HepG2 (cell line): ENCODE measurements at regions not wholly inside any gene's neighbourhood (a gene's known extent, or its start where the extent isn't known, plus 50 kb on each side); places are given as distances from the start of the nearest gene placed in this dataset.

ENCODE experiments used
- ATAC-seq: fragments of 200-7000 bp; cut with Tn5 transposase; 3 replicates; pipeline ENCODE4 v1.9.1; 2020; ENCODE audit warnings: mild to moderate bottlenecking, moderate library complexity
- BruUV-seq: library from RNA; stranded (reverse); fragments of 400-500 nt; replicated peaks from 2 replicates; lab custom pipeline; 2021; lab: Mats Ljungman, UMichigan
- CTCF ChIA-PET: fragments of 300-600 bp; formaldehyde crosslinking; extraction: SDS; loops from one replicate; lab custom pipeline; 2021; ENCODE audit warnings: low total read pairs, inconsistent platforms, low intra/inter-chr PET ratio; lab: Yijun Ruan, JAX
- POLR2A ChIA-PET: fragments of 350-600 bp; sonication (Branson Sonifier 250); formaldehyde crosslinking; loops from one replicate; lab custom pipeline; 2020; ENCODE audit warnings: antibody characterized with exemption, inconsistent platforms; lab: Yijun Ruan, JAX
- DNase-seq: peaks from one replicate; pipeline ENCODE4 v3.0.0-alpha.2; 2015; ENCODE audit warnings: low spot score
- FAIRE-seq: peaks from 3 replicates; lab custom pipeline; 2011; peaks lifted over from hg19 to GRCh38; lab: Jason Lieb, UNC
- H2AFZ ChIP-seq: one replicate; pipeline ENCODE4 v1.6.1; 2011; ENCODE audit warnings: low read length, inconsistent platforms
- H3K27ac ChIP-seq: fragments of 300-600 bp; 3 replicates; pipeline ENCODE4 v1.8.0; 2011; ENCODE audit warnings: mixed run types, mild to moderate bottlenecking, mixed read lengths, low read length, inconsistent platforms; ENCODE audit not compliant: insufficient read depth; ENCODE audit errors: extremely low read length
- H3K27me3 ChIP-seq, 2 experiments: fragments of 200-600 bp in 1 of 2; 2 replicates in 1 of 2; 3 replicates in 1 of 2; pipeline versions ENCODE4 v1.6.0 to v1.8.0; 2011; ENCODE audit warnings: low read length in 2 of 2, mild to moderate bottlenecking in 2 of 2, moderate library complexity in 2 of 2, inconsistent platforms in 1 of 2; ENCODE audit not compliant: insufficient read depth in 2 of 2, control insufficient read depth in 1 of 2
- H3K36me3 ChIP-seq, 2 experiments: fragments of 200-600 bp in 1 of 2; replicated peaks in 1 of 2; 2 replicates in 1 of 2; 3 replicates in 1 of 2; pipeline versions ENCODE4 v1.5.1 to v1.8.0; 2011; ENCODE audit warnings: low read length in 2 of 2, inconsistent platforms in 1 of 2; ENCODE audit not compliant: insufficient read depth in 2 of 2, control insufficient read depth in 1 of 2
- H3K4me1 ChIP-seq: 2 replicates; pipeline ENCODE4 v1.5.1; 2012; ENCODE audit warnings: low read length, inconsistent platforms; ENCODE audit not compliant: insufficient read depth
- H3K4me2 ChIP-seq: 2 replicates; pipeline ENCODE4 v1.6.0; 2011; ENCODE audit warnings: low read depth, low read length, inconsistent platforms
- H3K4me3 ChIP-seq, 3 experiments: fragments of 200-600 bp in 1 of 3; sonication (generic), shearing (Covaris generic) in 1 of 3; replicated peaks in 1 of 3; 2 replicates each; pipeline ENCODE4 v1.5.1; 2011 to 2016; ENCODE audit warnings: low read length in 3 of 3, inconsistent platforms in 2 of 3, low read depth in 2 of 3, mild to moderate bottlenecking in 2 of 3, control low read depth in 1 of 3, mixed read lengths in 1 of 3; ENCODE audit not compliant: insufficient read depth in 1 of 3
- H3K79me2 ChIP-seq: one replicate; pipeline ENCODE4 v1.6.1; 2011; ENCODE audit warnings: low read length, inconsistent platforms; ENCODE audit not compliant: insufficient read depth
- H3K9ac ChIP-seq: 2 replicates; pipeline ENCODE4 v1.6.0; 2011; ENCODE audit warnings: mild to moderate bottlenecking, low read depth, low read length, inconsistent platforms; ENCODE audit not compliant: insufficient read depth
- H3K9me3 ChIP-seq: 2 replicates; pipeline ENCODE4 v1.5.1; 2012; ENCODE audit warnings: mild to moderate bottlenecking, low read length
- H4K20me1 ChIP-seq: 2 replicates; pipeline ENCODE4 v1.6.0; 2011; ENCODE audit warnings: inconsistent platforms, mild to moderate bottlenecking, low read length, moderate library complexity; ENCODE audit not compliant: insufficient read depth
- CCDC6 ChIP-seq: sonication (generic); formaldehyde crosslinking; IDR thresholded peaks from 2 replicates; pipeline ENCODE4 v1.8.1; 2022; ENCODE audit warnings: mild to moderate bottlenecking, missing genetic modification reagents, moderate library complexity
- PITX1 ChIP-seq: sonication (generic); formaldehyde crosslinking; IDR thresholded peaks from 2 replicates; pipeline ENCODE4 v1.5.1; 2020; ENCODE audit warnings: mild to moderate bottlenecking, missing genetic modification reagents
- RBM39 ChIP-seq: fragments of 200-400 bp; formaldehyde crosslinking; IDR thresholded peaks from one replicate; pipeline ENCODE4 v1.6.1; 2018; ENCODE audit warnings: antibody characterized with exemption, mild to moderate bottlenecking, low read depth, low read length; ENCODE audit not compliant: poor library complexity, severe bottlenecking
- RELA ChIP-seq: sonication (generic); formaldehyde crosslinking; IDR thresholded peaks from 2 replicates; pipeline ENCODE4 v1.4.0; 2020; ENCODE audit warnings: missing genetic modification reagents
- RNF2 ChIP-seq: fragments of 450-650 bp; conservative IDR thresholded peaks from 2 replicates; pipeline ENCODE4 v1.6.1; 2016; ENCODE audit warnings: low read depth
- SOX6 ChIP-seq, 2 experiments: fragments of 450-650 bp in 1 of 2; sonication (generic) in 1 of 2; formaldehyde crosslinking in 1 of 2; IDR thresholded peaks; 2 replicates each; pipeline versions ENCODE4 v1.4.0 to v1.6.1; 2017 to 2020; ENCODE audit warnings: antibody characterized with exemption in 1 of 2, mild to moderate bottlenecking in 1 of 2, missing genetic modification reagents in 1 of 2
- ZNF20 ChIP-seq: sonication (generic); formaldehyde crosslinking; IDR thresholded peaks from 2 replicates; pipeline ENCODE4 v1.4.0; 2020; ENCODE audit warnings: mild to moderate bottlenecking, moderate library complexity, missing genetic modification reagents
- ZNF724P ChIP-seq: sonication (generic); formaldehyde crosslinking; IDR thresholded peaks from 2 replicates; pipeline ENCODE4 v1.8.0; 2022; ENCODE audit warnings: missing genetic modification reagents, borderline replicate concordance
- ZNF761 ChIP-seq: sonication (generic); formaldehyde crosslinking; conservative IDR thresholded peaks from 2 replicates; pipeline ENCODE4 v1.4.0; 2020; ENCODE audit warnings: mild to moderate bottlenecking, missing genetic modification reagents
- ZNF839 ChIP-seq: sonication (generic); formaldehyde crosslinking; IDR thresholded peaks from 2 replicates; pipeline ENCODE4 v1.4.0; 2020; ENCODE audit warnings: missing genetic modification reagents, mild to moderate bottlenecking, borderline replicate concordance
- WGBS: methylation state at CpG from one replicate; pipeline ENCODE4 v1.1.6; 2017; ENCODE audit warnings: low lambda C conversion rate; 5-methylcytosine and 5-hydroxymethylcytosine counted together
- in situ Hi-C: cut with HindIII; loops from 2 replicates; pipeline ENCODE4 v1.10.0; 2017; ENCODE audit warnings: low pct_unique_long_range_greater_than_20kb; ENCODE audit not compliant: extremely low pct_ligation_motif_present
- intact Hi-C: fragments of 100-400 bp; cut with micrococcal nuclease; formaldehyde crosslinking; loops from one replicate; pipeline ENCODE4 v1.10.0; 2022; ENCODE audit not compliant: unreplicated experiment
- TF ChIP-seq, protein P1 (sequence below): IDR thresholded peaks from 2 replicates; pipeline ENCODE4 v1.6.1; 2012; ENCODE audit warnings: low read length, improper control_type of control experiment
- TF ChIP-seq, protein P2 (sequence below): conservative IDR thresholded peaks from 2 replicates; pipeline ENCODE4 v1.6.1; 2018; ENCODE audit warnings: missing genetic modification reagents
- TF ChIP-seq, protein P3 (sequence below): IDR thresholded peaks from 2 replicates; pipeline ENCODE4 v1.6.1; 2016; ENCODE audit warnings: control low read depth

DNA sequence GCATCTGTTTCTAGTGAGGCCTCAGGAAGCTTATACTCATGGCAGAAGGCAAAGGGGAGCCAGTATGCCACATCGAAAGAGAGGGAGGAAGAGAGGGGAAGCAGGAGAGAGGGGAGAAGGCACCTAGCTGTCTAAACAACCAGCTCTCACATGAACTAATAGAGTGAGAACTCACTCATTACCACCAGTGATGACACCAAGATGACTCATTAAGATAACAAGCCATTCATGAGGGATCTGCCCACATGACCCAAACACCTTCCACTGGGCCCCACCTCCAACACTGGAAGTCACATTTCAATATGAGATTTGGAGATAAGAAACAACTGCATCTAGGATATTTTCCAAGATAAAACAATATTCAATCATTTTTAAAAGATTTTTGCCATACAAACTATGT lies 753.9 kb upstream of the ZEB2 start (continued):
- TF ChIP-seq, protein P1, sequence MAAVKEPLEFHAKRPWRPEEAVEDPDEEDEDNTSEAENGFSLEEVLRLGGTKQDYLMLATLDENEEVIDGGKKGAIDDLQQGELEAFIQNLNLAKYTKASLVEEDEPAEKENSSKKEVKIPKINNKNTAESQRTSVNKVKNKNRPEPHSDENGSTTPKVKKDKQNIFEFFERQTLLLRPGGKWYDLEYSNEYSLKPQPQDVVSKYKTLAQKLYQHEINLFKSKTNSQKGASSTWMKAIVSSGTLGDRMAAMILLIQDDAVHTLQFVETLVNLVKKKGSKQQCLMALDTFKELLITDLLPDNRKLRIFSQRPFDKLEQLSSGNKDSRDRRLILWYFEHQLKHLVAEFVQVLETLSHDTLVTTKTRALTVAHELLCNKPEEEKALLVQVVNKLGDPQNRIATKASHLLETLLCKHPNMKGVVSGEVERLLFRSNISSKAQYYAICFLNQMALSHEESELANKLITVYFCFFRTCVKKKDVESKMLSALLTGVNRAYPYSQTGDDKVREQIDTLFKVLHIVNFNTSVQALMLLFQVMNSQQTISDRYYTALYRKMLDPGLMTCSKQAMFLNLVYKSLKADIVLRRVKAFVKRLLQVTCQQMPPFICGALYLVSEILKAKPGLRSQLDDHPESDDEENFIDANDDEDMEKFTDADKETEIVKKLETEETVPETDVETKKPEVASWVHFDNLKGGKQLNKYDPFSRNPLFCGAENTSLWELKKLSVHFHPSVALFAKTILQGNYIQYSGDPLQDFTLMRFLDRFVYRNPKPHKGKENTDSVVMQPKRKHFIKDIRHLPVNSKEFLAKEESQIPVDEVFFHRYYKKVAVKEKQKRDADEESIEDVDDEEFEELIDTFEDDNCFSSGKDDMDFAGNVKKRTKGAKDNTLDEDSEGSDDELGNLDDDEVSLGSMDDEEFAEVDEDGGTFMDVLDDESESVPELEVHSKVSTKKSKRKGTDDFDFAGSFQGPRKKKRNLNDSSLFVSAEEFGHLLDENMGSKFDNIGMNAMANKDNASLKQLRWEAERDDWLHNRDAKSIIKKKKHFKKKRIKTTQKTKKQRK = no peak
- TF ChIP-seq, protein P2, sequence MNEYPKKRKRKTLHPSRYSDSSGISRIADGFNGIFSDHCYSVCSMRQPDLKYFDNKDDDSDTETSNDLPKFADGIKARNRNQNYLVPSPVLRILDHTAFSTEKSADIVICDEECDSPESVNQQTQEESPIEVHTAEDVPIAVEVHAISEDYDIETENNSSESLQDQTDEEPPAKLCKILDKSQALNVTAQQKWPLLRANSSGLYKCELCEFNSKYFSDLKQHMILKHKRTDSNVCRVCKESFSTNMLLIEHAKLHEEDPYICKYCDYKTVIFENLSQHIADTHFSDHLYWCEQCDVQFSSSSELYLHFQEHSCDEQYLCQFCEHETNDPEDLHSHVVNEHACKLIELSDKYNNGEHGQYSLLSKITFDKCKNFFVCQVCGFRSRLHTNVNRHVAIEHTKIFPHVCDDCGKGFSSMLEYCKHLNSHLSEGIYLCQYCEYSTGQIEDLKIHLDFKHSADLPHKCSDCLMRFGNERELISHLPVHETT (CRISPR knock-in tag) = no peak
- no peak for TF ChIP-seq RELA (CRISPR knock-in tag)
- no peak for TF ChIP-seq ZNF724P (CRISPR knock-in tag)
- TF ChIP-seq, all 625 proteins: peak for 0

DNA sequence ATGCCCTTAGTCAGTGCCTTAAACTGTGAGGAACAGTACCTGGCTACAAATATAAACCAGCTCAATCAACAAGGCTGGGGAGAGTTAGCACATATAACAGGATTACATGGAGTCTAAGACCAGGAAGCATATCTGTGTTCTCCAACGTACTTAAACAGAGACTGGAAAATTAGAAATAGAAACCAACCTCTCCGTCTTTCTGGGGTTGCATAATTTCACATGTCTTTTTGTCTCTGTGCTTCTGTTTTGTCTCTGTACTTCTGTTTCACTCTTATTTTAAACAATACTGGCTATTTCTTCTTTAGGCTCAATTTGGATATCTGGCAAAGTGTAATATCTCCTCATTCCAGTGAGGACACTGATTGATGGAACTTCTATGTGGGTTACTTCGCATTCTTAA lies 749.0 kb upstream of the ZEB2 start:
- intact Hi-C loops = no loop called here
- FAIRE-seq = no peak

More for the DNA sequence above, 749.0 kb upstream of the ZEB2 start:
- Histone ChIP-seq H3K4me1 (no peaks in the 10 kb centered on the region), H3K36me3 (no peaks in the 10 kb centered on the region), H4K20me1 (no peaks in the 10 kb centered on the region), H3K4me3 (no peak overlapping the region), H3K9ac (no peak overlapping the region), H3K79me2 (no peaks in the 10 kb centered on the region), H3K27me3 (no peaks in the 10 kb centered on the region), H3K27ac (no peak overlapping the region), H2AFZ (no peak overlapping the region)
- in situ Hi-C loops = no loop called here
- CTCF ChIA-PET = no interaction called here
- POLR2A ChIA-PET = no interaction called here
- WGBS = 8% methylated on average over 3 of the region's 3 CpGs
- DNase-seq = no peak
- TF ChIP-seq ZNF20 (CRISPR knock-in tag) (no peak), SOX6 (IDR thresholded peaks at IDR 0.05) (no peak), SOX6 (CRISPR knock-in tag; IDR thresholded peaks at IDR 0.05) (no peak), CCDC6 (CRISPR knock-in tag) (no peak), PITX1 (CRISPR knock-in tag) (no peak), RNF2 (no peak), ZNF839 (CRISPR knock-in tag) (no peak), ZNF761 (no peak), RBM39 (no peak)
- TF ChIP-seq, protein P3, sequence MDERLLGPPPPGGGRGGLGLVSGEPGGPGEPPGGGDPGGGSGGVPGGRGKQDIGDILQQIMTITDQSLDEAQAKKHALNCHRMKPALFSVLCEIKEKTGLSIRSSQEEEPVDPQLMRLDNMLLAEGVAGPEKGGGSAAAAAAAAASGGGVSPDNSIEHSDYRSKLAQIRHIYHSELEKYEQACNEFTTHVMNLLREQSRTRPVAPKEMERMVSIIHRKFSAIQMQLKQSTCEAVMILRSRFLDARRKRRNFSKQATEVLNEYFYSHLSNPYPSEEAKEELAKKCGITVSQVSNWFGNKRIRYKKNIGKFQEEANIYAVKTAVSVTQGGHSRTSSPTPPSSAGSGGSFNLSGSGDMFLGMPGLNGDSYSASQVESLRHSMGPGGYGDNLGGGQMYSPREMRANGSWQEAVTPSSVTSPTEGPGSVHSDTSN = no peak
- TF ChIP-seq, all 625 proteins: peak for 0
- ATAC-seq = no peak
- no peaks in the 10 kb centered on the region for H3K9me3 ChIP-seq
- no peak overlapping the region for H3K4me2 ChIP-seq
- no TSS peak for BruUV-seq
